DOHH2 (cell line): ENCODE measurements at regions not wholly inside any gene's neighbourhood (a gene's known extent, or its start where the extent isn't known, plus 50 kb on each side); places are given as distances from the start of the nearest gene placed in this dataset.

ENCODE experiments used
- H3F3A ChIP-seq: fragments of 200-600 bp; sonication (generic), shearing (Covaris generic); 2 replicates; pipeline ENCODE4 v1.6.0; 2016; ENCODE audit warnings: antibody characterized with exemption, mild to moderate bottlenecking; ENCODE audit not compliant: control insufficient read depth, insufficient read depth
- H3K27ac ChIP-seq: fragments of 200-600 bp; sonication (generic); 2 replicates; pipeline ENCODE4 v1.5.1; 2014; ENCODE audit warnings: low read depth, mild to moderate bottlenecking, low read length, moderate library complexity
- H3K27me3 ChIP-seq: fragments of 200-600 bp; sonication (generic); 2 replicates; pipeline ENCODE4 v1.6.1; 2014; ENCODE audit warnings: mild to moderate bottlenecking, low read length, mixed read lengths; ENCODE audit not compliant: control insufficient read depth
- H3K36me3 ChIP-seq: fragments of 200-600 bp; sonication (generic); 2 replicates; pipeline ENCODE4 v1.6.1; 2014; ENCODE audit warnings: mild to moderate bottlenecking, low read length, moderate library complexity, mixed read lengths; ENCODE audit not compliant: control insufficient read depth
- H3K4me1 ChIP-seq: fragments of 200-600 bp; sonication (generic); 2 replicates; pipeline ENCODE4 v1.6.1; 2014; ENCODE audit warnings: mild to moderate bottlenecking, low read length, mixed read lengths; ENCODE audit not compliant: control insufficient read depth
- H3K4me2 ChIP-seq: fragments of 200-600 bp; sonication (generic); 2 replicates; pipeline ENCODE4 v1.6.0; 2014; ENCODE audit warnings: mild to moderate bottlenecking, low read length, moderate library complexity
- H3K4me3 ChIP-seq: fragments of 200-600 bp; sonication (generic); 2 replicates; pipeline ENCODE4 v1.5.1; 2014; ENCODE audit warnings: mild to moderate bottlenecking, low read length, mixed read lengths
- H3K79me2 ChIP-seq: fragments of 200-600 bp; sonication (generic); 2 replicates; pipeline ENCODE4 v1.6.1; 2014; ENCODE audit warnings: mild to moderate bottlenecking, low read length, mixed read lengths; ENCODE audit not compliant: control insufficient read depth
- H3K9me2 ChIP-seq: fragments of 200-600 bp; sonication (generic); replicated peaks from 2 replicates; pipeline ENCODE4 v1.6.1; 2014; ENCODE audit warnings: mild to moderate bottlenecking, low read length, mixed read lengths; ENCODE audit not compliant: control insufficient read depth
- H3K9me3 ChIP-seq: fragments of 200-600 bp; sonication (generic); 2 replicates; pipeline ENCODE4 v1.6.1; 2014; ENCODE audit warnings: antibody characterized with exemption, low read length, mixed read lengths; ENCODE audit not compliant: control insufficient read depth, insufficient read depth
- H4K20me1 ChIP-seq: fragments of 200-600 bp; sonication (generic); 2 replicates; pipeline ENCODE4 v1.6.0; 2014; ENCODE audit warnings: low read depth, mild to moderate bottlenecking, antibody characterized with exemption, low read length, moderate library complexity; ENCODE audit not compliant: control insufficient read depth, insufficient read depth
- EZH2phosphoT487 ChIP-seq: fragments of 200-600 bp; sonication (generic); IDR thresholded peaks from 2 replicates; pipeline ENCODE4 v1.6.1; 2017; ENCODE audit warnings: borderline replicate concordance, mild to moderate bottlenecking, antibody characterized with exemption, low read length, moderate library complexity, mixed read lengths
- TF ChIP-seq, protein P1 (sequence below): fragments of 200-600 bp; sonication (generic); IDR thresholded peaks from one replicate; pipeline ENCODE4 v1.5.1; 2014; ENCODE audit warnings: antibody characterized with exemption, mild to moderate bottlenecking, low read depth, low read length; ENCODE audit not compliant: poor library complexity, severe bottlenecking

DNA sequence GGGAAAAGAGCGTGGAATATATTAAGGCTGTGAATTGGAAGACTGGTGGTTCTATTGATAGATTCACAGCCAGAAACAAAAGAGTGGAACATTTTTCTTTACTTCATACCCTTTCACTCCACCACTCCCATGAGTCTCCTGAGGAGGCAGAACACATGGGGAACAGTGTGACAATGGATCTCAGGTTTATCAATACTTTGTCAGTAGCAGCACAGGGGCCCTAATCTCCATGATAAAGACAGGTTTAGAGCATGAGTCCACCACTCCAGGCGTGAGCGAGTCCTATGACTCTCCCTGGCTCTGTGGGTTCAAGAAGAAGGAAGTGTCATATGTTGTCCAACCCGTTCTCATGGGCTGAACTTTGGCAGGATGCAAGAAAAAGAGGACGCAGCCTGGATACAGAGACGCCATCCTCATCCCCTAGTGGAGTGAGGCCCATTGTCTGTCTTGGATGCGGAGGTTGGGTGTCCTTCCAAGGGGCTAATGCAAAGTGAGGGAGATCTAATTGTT lies 361.2 kb downstream of the TMEM114 start:
- no peaks in the 10 kb centered on the region for H3K4me1 ChIP-seq
- H3K36me3 ChIP-seq: no peaks in the 10 kb centered on the region
- H4K20me1 ChIP-seq: no peaks in the 10 kb centered on the region
- TF ChIP-seq EZH2phosphoT487: no peak
- TF ChIP-seq, protein P1, sequence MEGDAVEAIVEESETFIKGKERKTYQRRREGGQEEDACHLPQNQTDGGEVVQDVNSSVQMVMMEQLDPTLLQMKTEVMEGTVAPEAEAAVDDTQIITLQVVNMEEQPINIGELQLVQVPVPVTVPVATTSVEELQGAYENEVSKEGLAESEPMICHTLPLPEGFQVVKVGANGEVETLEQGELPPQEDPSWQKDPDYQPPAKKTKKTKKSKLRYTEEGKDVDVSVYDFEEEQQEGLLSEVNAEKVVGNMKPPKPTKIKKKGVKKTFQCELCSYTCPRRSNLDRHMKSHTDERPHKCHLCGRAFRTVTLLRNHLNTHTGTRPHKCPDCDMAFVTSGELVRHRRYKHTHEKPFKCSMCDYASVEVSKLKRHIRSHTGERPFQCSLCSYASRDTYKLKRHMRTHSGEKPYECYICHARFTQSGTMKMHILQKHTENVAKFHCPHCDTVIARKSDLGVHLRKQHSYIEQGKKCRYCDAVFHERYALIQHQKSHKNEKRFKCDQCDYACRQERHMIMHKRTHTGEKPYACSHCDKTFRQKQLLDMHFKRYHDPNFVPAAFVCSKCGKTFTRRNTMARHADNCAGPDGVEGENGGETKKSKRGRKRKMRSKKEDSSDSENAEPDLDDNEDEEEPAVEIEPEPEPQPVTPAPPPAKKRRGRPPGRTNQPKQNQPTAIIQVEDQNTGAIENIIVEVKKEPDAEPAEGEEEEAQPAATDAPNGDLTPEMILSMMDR: no peak
- no peaks in the 10 kb centered on the region for H3F3A ChIP-seq
- no peaks in the 10 kb centered on the region for H3K27me3 ChIP-seq
- H3K9me2 ChIP-seq: no peaks in the 10 kb centered on the region
- no peak overlapping the region for H3K4me3 ChIP-seq
- no peak overlapping the region for H3K4me2 ChIP-seq
- no peaks in the 10 kb centered on the region for H3K79me2 ChIP-seq
- no peaks in the 10 kb centered on the region for H3K9me3 ChIP-seq
- H3K27ac ChIP-seq: no peak overlapping the region

GRCh38 chr16:8217201-8217600 lies 373.1 kb downstream of the TMEM114 start:
- H3F3A ChIP-seq: no peaks in the 10 kb centered on the region
- no peaks in the 10 kb centered on the region for H3K27me3 ChIP-seq
- no peak overlapping the region for H3K4me3 ChIP-seq
- no peak overlapping the region for H3K4me2 ChIP-seq
- H4K20me1 ChIP-seq: no peaks in the 10 kb centered on the region
- no peaks in the 10 kb centered on the region for H3K79me2 ChIP-seq
- H3K36me3 ChIP-seq: no peaks in the 10 kb centered on the region
- no peaks in the 10 kb centered on the region for H3K4me1 ChIP-seq
- H3K27ac ChIP-seq: no peak overlapping the region
- TF ChIP-seq, protein P1: no peak
- no peak for TF ChIP-seq EZH2phosphoT487
- no peaks in the 10 kb centered on the region for H3K9me2 ChIP-seq
- no peaks in the 10 kb centered on the region for H3K9me3 ChIP-seq

DNA sequence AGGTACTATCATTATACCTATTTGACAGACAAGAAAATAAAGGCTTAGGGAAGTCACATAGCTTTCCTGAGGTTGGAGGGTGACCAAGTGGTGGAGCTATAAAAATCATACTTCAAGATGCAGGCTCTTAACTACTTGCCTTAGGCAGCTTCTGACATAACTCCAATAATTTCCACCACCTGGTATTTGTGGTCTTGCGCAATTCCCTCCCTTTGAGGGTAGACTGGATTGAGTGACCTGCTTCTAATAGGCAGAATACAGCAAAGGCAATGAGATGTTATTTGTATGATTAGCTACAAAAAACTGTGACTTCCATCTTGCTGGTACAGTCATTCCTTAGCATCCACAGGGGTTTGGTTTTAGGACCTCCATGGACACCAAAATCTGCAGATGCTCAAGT lies 385.5 kb downstream of the TMEM114 start:
- Histone ChIP-seq H4K20me1 (no peaks in the 10 kb centered on the region), H3K9me3 (no peaks in the 10 kb centered on the region), H3K36me3 (no peaks in the 10 kb centered on the region), H3K4me1 (peaks cover 9% of the 10 kb centered on the region), H3K27ac (no peak overlapping the region), H3F3A (no peaks in the 10 kb centered on the region), H3K79me2 (no peaks in the 10 kb centered on the region), H3K9me2 (no peaks in the 10 kb centered on the region), H3K4me3 (no peak overlapping the region), H3K27me3 (no peaks in the 10 kb centered on the region), H3K4me2 (no peak overlapping the region)
- TF ChIP-seq, protein P1: no peak
- TF ChIP-seq EZH2phosphoT487: no peak

DNA sequence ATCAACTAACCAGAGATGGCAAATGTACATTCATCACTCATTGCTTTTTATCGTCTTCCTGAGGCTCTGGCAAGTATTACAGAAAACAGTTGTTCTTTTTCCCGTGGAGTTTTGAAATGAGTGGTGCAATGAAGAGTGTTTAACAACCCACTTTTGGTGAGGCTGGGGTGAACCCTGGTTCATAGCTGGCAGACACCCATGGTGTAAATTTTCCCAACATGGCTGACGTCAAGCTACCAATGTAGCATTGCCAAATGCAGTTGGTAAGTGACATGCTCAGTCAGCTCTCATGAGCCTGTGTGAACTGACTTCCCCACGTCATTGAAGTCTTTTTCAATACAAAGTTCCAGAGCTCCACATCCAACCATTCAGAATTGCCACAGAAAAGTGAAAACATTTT lies 386.2 kb downstream of the TMEM114 start:
- H3F3A ChIP-seq: no peaks in the 10 kb centered on the region
- TF ChIP-seq EZH2phosphoT487: no peak
- TF ChIP-seq, protein P1: no peak

More for the DNA sequence above, 386.2 kb downstream of the TMEM114 start:
- Histone ChIP-seq H3K4me3 (no peak overlapping the region), H3K4me2 (no peak overlapping the region), H3K36me3 (no peaks in the 10 kb centered on the region), H3K79me2 (no peaks in the 10 kb centered on the region), H3K4me1 (peaks cover 9% of the 10 kb centered on the region), H3K9me3 (no peaks in the 10 kb centered on the region), H4K20me1 (no peaks in the 10 kb centered on the region), H3K27me3 (no peaks in the 10 kb centered on the region), H3K27ac (no peak overlapping the region), H3K9me2 (no peaks in the 10 kb centered on the region)
